Skeletal muscle cell (primary cell): ENCODE measurements at regions not wholly inside any gene's neighbourhood (a gene's known extent, or its start where the extent isn't known, plus 50 kb on each side); places are given as distances from the start of the nearest gene placed in this dataset.

Experiments used
- DNase-seq: peaks from one replicate; pipeline ENCODE4 v3.0.0-alpha.2; 2010; ENCODE audit warnings: low read depth
- H3K4me3 ChIP-seq: 2 replicates; pipeline ENCODE4 v1.5.1; 2011; ENCODE audit warnings: low read depth, mild to moderate bottlenecking, control low read depth, low read length, moderate library complexity

DNA sequence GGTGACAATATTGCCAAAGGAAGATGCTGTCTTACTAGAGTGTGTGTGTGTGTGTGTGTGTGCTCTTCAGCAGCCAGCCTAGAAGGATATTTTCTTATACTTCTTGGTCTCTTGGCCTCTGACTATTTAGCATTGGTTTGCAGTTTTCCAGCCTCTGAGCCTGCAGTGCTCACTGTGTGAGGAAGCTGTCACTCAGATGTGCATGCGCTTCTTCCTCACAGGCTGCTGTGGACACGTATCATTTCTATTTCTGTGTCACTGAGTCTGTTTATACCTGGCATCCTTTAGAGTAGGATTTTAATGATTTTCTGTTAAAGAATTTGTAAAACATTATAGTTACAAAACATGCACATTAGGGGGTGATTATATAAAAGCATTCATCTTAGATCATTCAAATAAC lies 83.3 kb downstream of the ALDH8A1 start:
- no peak overlapping the region for H3K4me3 ChIP-seq
- DNase-seq, result no peak

DNA sequence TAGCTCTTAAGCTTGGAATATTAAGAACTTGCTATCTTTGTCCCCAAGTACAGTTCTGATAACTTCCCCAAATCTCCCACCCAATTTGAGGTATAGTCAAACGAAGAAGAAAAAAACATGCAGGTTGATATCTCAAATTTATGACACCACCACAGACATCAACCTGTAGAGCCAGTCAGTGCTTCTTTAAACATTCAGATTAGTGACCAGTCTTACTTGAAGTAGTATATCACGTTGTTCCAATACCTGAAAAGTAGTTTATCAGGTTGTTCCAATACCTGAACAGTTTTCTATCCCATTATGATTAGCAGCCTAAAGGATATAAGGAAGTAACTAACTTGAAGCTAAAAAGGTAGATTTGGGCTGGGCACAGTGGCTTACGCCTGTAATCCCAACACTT lies 85.3 kb downstream of the ALDH8A1 start:
- no peak for DNase-seq
- H3K4me3 ChIP-seq, result no peak overlapping the region

DNA sequence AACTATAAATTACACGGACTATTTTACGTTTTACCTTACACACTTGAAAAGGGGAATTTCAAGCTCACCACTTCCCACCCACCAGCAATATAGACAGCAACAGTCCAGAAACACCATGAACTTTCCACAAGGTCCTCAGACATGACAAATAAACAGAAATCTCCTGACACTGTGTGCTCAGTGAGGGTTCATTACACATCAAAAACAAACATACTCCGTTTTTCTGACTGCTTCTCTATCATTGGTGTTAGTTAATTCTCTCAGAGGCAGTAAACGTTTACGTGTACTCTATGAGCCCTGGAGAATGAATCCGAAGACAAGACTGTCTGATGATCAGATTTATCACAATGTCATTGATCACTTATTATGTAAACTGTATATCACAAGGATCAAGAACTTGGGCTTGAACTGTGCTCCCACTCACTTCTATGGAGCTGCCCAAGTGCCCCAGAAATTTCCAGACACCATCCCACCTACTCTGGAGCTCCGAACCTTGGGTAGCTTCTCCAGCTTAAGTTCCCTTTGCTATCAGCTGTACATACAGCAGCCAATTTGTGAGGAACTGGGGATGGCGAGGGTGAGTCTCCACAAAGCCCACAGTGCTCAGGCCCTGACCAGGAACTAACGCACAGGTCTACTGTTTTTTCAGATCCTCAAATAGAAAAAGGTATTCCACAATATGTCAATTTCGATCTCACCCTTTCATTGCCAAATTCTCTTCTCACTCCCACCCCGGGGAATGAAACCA lies 86.0 kb downstream of the ALDH8A1 start:
- no peak for DNase-seq
- H3K4me3 ChIP-seq, result no peak overlapping the region

DNA sequence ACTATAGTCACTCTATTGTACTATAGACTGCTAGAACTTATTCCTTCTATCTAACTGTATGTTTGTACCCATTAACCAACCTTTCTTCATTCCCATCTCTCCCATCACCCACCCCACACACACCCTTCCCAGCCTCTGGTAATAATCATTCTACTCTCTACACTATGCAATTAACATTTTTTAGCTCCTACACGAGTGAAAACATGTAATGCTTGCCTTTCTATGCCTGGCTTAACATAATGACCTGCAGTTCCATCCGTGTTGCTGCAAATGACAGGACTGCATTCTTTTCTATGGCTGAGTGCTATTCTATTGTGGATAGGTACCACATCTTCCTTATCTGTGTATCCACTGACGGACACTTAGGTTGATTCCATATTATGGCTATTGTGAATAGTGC lies 95.5 kb downstream of the ALDH8A1 start:
- no peak overlapping the region for H3K4me3 ChIP-seq
- DNase-seq, result no peak

DNA sequence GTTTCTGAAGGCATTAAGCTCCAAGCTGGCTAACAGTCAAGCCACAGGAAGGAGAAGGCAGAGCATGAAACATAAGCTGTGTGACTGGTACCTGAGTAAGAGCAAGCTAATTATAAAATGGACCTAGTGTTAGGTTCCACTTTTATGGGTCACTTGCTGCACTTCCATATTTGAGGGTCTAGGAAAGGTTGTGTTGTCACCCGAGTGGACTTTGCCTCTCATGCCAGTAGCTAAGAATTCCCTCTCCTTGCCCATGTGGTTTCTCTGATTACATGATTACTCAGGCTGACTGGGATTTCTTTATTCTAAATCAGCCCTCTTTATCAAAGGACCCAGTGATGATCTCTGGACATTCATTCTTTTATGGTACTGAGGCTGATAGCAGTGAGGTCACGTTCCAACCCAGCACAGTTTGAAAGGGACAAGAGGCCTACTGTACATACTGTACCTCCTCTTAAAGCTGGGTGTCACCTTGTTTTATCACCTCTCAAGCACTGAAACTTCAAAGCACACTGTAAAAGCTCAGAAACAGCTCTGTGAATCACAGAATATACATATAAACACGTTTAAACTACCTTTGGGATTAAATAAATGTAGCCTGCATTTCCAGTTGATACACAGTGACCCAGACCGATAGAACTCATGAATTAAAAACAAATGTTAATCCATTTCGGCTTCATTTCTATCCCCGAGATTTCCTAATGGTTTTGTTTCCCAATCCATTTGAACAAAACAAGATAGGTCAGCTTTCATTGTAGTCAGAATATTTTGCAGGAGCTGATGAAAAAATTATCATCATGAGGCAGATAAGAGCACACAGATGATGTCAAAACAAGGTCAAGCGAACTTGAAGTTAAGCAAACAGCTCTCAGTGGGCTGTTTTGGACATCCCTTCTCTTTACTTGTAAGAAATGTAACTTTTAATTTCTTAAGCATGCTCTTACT lies 96.5 kb downstream of the ALDH8A1 start:
- DNase-seq, result no peak
- no peak overlapping the region for H3K4me3 ChIP-seq

DNA sequence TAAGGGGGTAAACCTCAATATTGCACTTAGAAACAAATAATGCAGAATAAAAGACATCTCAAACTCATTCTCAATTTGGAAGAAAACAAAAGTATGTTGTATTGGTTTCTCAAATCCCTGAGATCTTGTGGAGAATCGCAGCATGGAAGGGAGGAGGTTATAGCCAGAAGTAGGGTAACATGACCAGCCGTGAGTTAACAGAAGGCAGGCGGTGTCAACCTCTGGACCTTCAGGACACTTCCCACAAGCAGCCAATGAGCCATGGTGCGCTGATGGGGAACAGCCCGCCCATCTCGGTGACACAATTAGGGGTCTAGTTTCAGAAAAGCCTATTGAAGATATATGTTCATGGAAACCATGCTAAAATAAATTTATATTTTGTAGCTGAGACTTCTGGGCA lies 98.4 kb downstream of the ALDH8A1 start:
- no peak for DNase-seq
- no peak overlapping the region for H3K4me3 ChIP-seq

DNA sequence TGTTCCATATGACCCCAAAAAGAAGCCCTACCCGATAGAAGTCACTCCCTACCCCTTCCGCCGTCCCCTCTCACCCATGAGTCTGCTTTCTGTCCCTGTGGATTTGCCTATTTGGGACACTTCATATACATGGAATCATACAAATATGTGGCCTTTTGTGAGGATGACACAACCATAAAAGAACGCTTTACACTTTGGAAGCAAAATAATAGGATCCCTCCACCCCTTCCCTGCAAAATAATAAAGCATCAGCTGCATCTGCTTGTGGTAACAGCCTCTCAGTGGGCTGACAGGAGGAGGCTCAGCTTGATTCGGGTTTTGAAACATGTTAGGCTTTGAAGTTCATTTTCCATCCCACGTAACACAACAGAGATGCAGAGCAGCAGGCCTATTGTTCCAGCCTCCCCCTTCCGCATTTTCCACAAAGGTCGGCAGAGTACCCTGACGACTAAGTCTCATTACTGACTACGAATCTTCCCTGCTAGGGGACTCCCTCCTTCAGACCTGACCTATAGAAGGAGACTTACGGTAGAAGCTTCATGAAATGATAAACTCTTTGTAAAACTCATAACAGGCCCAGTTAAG lies 99.1 kb downstream of the ALDH8A1 start:
- DNase-seq, result no peak
- H3K4me3 ChIP-seq, result no peak overlapping the region

DNA sequence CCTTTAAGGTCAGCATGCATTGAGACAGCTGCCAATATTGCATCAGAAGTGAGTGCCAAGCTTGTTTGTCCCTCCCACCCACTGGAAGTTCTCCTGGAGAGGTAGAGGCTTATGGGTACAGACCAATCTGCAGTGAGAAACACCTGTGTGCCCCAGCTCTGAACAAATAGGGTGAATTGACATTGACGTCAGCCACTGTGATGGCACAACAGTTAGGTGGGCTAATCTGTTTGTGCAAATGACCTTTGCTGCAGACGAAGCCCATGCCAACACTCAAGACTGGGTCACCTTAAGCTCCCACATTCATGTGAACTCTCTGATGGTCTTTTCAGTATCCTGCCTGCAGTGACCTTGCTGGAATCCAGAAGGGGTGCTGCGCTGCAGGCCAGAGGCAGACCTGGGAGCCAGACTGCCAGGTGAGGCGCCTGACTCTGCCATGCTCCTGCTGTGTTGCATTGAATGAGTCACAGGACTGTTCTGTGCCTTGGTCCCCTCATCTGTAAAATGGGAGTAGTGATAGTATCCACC lies 99.9 kb downstream of the ALDH8A1 start:
- H3K4me3 ChIP-seq, result no peak overlapping the region
- DNase-seq, result no peak

DNA sequence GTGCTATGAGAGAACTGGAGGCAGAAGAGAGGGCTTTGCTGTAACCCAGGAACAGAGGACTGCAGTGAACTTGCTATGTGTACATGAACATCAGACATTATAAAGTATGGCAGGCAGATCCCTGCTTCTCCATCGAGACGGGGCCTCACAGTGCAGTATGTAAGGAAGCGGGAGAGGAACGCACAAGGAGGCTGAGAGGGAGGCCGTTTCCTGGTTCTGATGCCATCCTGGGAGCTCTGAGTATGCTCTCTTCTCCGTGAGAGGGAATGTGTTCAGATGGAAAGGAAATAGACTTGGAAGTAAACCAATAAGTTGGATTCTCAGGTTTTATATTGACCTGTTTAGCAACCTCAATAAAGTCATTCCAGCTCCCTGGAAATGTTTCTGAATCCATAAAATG lies 101.8 kb downstream of the ALDH8A1 start:
- DNase-seq, result no peak
- no peak overlapping the region for H3K4me3 ChIP-seq

DNA sequence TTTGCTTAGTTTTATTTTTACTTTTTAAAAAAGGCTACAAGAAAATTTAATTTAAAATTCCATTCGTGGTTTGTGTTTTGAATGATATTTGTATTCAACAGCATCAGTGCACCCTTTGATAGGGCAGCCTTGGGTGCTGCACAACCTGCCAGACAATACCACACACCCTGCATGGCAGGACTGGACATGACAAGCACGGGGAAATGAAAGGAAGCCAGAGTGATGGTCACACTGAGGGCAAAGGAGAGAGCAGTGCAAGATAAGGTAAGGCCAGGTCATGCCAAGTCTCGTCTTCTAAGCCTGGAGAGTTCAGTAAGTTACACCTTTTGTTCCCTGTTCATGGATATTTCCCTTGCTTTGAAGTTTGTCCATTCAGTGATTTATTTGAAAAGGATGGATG lies 103.0 kb downstream of the ALDH8A1 start:
- no peak for DNase-seq
- H3K4me3 ChIP-seq, result no peak overlapping the region

DNA sequence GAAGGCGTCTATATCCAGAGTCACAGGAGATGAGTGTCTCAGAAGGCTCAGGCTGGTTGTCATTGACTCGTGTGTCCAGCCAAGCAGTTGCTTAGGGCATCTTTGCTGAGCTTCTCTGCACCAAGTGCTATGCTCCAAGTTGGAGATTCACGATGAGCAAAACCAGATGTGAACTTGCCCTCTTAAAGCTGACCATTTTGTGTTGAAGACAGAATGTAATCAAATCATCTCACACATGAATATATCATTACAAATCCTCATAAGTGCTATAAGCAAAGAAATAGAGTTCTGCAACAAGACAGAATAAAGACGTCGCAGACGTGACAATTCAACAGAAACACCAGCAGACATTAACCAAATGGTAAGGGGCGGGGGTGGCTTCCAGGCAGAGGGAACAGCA lies 103.9 kb downstream of the ALDH8A1 start:
- DNase-seq, result no peak
- H3K4me3 ChIP-seq, result no peak overlapping the region

DNA sequence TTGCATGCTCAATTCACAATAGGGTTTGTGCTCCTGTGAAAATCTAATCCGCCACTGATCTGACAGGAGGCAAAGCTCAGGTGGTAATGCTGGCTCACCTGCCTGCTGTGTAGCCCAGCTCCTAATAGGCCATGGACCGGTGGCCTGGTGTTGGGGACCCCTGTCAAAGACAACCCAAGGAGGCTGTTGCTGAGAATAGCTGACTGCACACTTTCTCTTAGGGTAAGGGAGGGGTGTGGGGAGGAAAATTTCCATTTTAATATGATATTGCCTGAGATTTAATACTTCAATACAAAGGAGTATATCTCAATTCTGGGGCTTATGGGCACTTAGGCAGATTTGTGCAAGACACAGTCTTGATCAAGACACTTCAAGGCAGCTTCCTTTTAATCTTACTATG lies 105.8 kb downstream of the ALDH8A1 start:
- no peak for DNase-seq
- H3K4me3 ChIP-seq, result no peak overlapping the region

DNA sequence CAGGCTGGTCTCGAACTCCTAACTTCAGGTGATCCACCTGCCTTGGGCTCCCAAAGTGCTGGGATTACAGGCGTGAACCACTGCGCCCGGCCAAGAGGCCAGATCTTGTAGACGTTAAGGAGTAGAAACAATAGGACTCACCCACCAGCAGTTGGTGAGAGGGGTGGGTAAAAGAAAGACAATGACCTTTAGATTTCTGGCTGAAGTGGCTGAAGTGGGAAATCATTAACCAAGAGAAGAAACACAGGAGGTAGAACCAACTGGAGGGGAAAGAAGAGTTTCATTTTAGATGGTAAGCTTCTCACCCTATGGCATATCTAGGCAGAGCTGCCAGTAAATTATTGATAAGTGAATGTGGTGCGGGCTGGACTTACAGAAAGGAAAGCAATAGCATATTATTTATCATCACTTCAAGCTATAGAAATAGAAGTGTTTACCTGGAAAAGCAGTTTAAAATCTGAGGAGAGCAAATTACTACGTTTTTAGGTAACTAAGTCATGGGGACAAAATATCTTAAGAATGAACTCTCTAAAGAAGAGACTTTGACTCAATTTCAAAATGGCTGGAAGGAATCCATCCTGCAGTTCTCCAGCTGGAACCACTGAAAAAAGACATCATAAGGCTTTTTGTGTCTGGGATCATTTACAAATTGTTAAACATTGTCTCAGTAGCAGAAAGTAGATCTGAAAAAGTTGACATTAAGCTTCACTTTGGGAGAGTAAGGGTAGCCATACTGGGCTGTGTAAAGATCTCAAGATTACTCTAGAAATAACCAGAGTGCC lies 109.6 kb downstream of the ALDH8A1 start:
- no peak for DNase-seq
- H3K4me3 ChIP-seq, result no peak overlapping the region

DNA sequence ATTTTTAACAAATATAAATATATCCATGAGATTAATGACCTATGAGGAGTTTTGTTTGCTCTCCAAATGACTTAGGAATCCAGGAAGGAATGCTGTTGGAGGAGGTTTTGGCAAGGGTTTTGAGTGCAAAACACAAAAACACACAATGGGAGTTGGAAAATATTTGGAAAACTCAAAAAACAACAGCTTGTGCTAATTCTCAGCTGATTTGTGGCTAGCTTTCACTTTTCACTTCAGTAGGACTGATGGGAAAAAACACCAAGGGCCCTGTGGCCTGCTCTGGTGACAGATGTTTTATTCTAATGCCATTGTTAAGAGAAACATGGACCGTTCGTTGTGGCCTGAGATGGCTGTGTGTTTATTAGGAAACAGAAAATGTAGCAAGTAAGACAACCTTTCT lies 113.9 kb downstream of the ALDH8A1 start:
- no peak overlapping the region for H3K4me3 ChIP-seq
- DNase-seq, result no peak

DNA sequence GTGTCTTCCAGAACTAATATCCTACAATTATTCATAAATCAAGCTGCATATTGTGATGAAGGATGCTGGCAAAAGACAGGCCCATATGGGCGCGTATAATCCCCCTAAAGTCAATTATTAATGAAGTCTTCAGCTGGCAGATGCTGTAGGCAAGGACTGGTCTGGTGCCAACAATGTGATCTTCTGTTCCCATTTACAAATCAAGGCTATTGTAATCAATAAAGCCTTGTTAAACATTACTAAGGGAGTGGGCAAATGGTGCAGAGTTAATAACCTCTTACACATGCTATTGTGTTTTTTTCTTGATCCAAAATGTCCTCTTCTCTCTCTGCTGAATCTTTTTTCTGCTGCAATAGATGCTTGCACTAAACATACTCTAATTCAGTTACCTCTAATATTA lies 119.0 kb downstream of the ALDH8A1 start:
- no peak for DNase-seq
- no peak overlapping the region for H3K4me3 ChIP-seq

DNA sequence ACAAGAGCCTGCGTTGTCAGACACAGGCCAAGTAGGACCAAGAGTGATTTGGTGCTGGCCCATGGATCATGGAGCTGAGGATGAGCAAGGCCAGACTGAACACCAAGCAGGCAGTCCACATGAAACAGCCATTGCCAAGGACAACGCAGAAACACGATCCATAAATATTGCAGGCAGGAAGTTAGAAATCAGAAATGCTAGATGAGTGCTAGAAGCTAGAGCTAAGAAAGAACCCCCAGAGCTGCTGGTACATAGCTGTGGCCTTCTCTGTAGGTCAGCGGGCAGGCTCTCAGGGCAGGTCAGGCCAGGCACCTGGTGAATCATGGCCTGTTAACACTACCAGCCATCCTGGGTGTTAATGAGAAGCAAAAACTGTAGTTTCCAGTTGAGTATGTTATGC lies 119.7 kb downstream of the ALDH8A1 start:
- no peak overlapping the region for H3K4me3 ChIP-seq
- no peak for DNase-seq

DNA sequence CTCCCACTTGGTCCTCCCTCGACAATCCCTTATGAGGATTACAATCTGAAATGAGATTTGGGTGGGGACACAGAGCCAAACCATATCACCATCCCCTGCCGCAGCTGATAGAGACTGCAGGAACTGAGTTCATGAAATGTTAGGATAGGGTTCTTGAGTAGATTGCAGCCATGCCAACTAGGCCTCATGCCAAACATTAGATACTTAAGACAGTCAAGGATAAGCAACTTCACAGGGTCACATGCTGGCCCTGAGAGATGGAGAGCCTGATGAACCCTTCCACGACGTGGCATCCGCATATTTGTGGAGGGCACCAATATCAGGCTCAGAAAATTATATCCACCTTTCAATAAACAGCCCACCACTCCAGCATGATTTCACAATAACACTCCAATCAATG lies 121.3 kb downstream of the ALDH8A1 start:
- DNase-seq, result no peak
- H3K4me3 ChIP-seq, result no peak overlapping the region

DNA sequence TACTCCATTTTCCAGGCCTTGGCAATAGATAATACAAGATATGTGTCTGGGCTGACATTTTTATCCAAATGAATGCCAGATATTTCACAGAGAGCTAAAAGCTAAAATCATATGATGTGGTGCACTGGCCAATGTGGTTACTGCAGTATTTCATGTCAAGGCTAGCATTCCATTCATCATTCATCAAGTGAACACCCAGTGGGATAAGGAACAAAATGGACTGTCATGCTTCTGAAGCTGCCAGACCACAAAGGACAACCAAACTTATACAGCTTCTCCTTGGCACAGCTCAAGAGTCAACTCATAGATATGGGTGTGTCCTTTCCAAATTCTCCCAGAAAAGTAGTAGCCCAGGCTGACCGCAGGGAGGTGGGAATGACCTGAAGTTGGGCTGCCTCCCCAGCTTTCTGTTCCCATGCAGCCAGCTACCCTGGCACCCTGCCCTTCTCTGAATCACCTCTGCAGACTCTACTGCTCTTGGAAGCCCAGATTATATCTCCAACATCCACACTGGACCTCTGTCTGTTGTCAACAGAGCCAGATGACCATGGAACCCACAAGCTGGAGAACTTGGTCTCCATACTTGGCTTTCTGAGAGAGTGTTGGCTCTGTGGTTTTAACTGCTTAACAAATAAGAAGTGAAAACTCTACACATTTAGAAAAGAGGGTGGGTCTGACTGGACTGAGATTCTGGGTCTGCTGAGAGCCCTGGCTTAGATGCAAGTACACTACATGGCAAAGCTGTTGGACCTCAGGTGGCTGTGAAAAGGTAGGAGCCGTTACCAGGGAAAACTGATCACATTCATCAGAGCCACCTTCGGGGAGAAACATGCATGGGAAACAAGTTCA lies 122.8 kb downstream of the ALDH8A1 start:
- H3K4me3 ChIP-seq, result no peak overlapping the region
- DNase-seq, result peak; percentile 84

DNA sequence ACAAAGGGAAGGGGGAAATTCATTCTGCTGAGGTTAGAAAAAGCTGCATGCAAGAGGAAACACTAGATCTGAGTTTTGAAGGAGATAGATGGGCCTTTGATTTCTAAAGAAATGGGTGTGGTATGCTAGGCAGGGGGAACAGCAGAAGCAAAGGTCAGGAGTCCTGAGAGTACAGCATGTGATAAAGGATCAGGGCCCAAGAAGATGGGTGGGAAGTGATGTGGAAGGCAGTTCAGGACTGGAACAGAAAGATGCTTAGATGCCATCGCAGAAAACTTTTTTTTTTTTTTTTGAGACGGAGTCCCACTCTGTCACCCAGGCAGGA lies 126.2 kb downstream of the ALDH8A1 start:
- DNase-seq, result no peak
- no peak overlapping the region for H3K4me3 ChIP-seq
